HepG2 (cell line): ENCODE measurements at regions not wholly inside any gene's neighbourhood (a gene's known extent, or its start where the extent isn't known, plus 50 kb on each side); places are given as distances from the start of the nearest gene placed in this dataset.

Experiments
- BRF2 ChIP-seq: sonication (generic); formaldehyde crosslinking; IDR thresholded peaks from 2 replicates; pipeline ENCODE4 v1.8.1; 2022; ENCODE audit warnings: mild to moderate bottlenecking, missing genetic modification reagents
- CREB1 ChIP-seq, 2 experiments: fragments of 450-650 bp in 1 of 2; IDR thresholded peaks; 2 replicates each; pipeline ENCODE4 v1.6.1; 2016 to 2017; ENCODE audit warnings: control low read depth in 1 of 2, mild to moderate bottlenecking in 1 of 2, missing compliant biosample characterization in 1 of 2, missing genetic modification characterization in 1 of 2
- DMAP1 ChIP-seq: IDR thresholded peaks from 2 replicates; pipeline ENCODE4 v1.6.1; 2016
- HES4 ChIP-seq: sonication (generic); formaldehyde crosslinking; IDR thresholded peaks from 2 replicates; pipeline ENCODE4 v1.9.0; 2021; ENCODE audit warnings: mild to moderate bottlenecking, missing genetic modification reagents, borderline replicate concordance
- HMG20A ChIP-seq: IDR thresholded peaks from 2 replicates; pipeline ENCODE4 v1.6.1; 2016; ENCODE audit warnings: borderline replicate concordance
- HOXA9 ChIP-seq: sonication (generic); formaldehyde crosslinking; IDR thresholded peaks from 2 replicates; pipeline ENCODE4 v1.8.1; 2022; ENCODE audit warnings: missing genetic modification reagents, mild to moderate bottlenecking, moderate library complexity, borderline replicate concordance
- KMT2B ChIP-seq: IDR thresholded peaks from 2 replicates; pipeline ENCODE4 v1.6.1; 2016; ENCODE audit warnings: missing genetic modification reagents, missing compliant biosample characterization
- MAF1 ChIP-seq: sonication (generic); formaldehyde crosslinking; IDR thresholded peaks from 2 replicates; pipeline ENCODE4 v1.5.0; 2020; ENCODE audit warnings: missing genetic modification reagents, borderline replicate concordance
- MTERF4 ChIP-seq: sonication (generic); formaldehyde crosslinking; IDR thresholded peaks from 2 replicates; pipeline ENCODE4 v1.8.0; 2023; ENCODE audit warnings: mild to moderate bottlenecking, missing genetic modification reagents
- NFAT5 ChIP-seq: sonication (generic); formaldehyde crosslinking; IDR thresholded peaks from 2 replicates; pipeline ENCODE4 v1.4.0; 2020; ENCODE audit warnings: missing genetic modification reagents
- NKX3-1 ChIP-seq: sonication (generic); formaldehyde crosslinking; IDR thresholded peaks from 2 replicates; pipeline ENCODE4 v1.5.0; 2020; ENCODE audit warnings: missing genetic modification reagents
- ONECUT2 ChIP-seq: sonication (generic); formaldehyde crosslinking; IDR thresholded peaks from 2 replicates; pipeline ENCODE4 v1.4.0; 2020; ENCODE audit warnings: missing genetic modification reagents
- POLR2AphosphoS2 ChIP-seq: IDR thresholded peaks from 2 replicates; pipeline ENCODE4 v1.6.1; 2011; ENCODE audit warnings: low read depth, low read length, improper control_type of control experiment
- PTBP1 ChIP-seq: fragments of 200-400 bp; formaldehyde crosslinking; IDR thresholded peaks from 2 replicates; pipeline ENCODE4 v1.6.1; 2018; ENCODE audit warnings: low read length, low read depth; ENCODE audit not compliant: poor library complexity, severe bottlenecking
- SIX4 ChIP-seq: sonication (generic); formaldehyde crosslinking; IDR thresholded peaks from 2 replicates; pipeline ENCODE4 v1.4.0; 2020; ENCODE audit warnings: missing genetic modification reagents
- SNAPC4 ChIP-seq: sonication (generic); formaldehyde crosslinking; IDR thresholded peaks from 2 replicates; pipeline ENCODE4 v1.4.0; 2020; ENCODE audit warnings: mild to moderate bottlenecking, missing genetic modification reagents
- ZNF543 ChIP-seq: sonication (generic); formaldehyde crosslinking; IDR thresholded peaks from 2 replicates; pipeline ENCODE4 v1.4.0; 2020; ENCODE audit warnings: mild to moderate bottlenecking, missing genetic modification reagents
- ZNF703 ChIP-seq: sonication (generic); formaldehyde crosslinking; IDR thresholded peaks from 2 replicates; pipeline ENCODE4 v1.5.1; 2020; ENCODE audit warnings: missing genetic modification reagents, mild to moderate bottlenecking, moderate library complexity, borderline replicate concordance
- ZNF781 ChIP-seq: sonication (generic); formaldehyde crosslinking; IDR thresholded peaks from 2 replicates; pipeline ENCODE4 v1.5.1; 2020; ENCODE audit warnings: borderline replicate concordance, mild to moderate bottlenecking, missing genetic modification reagents; ENCODE audit errors: not compliant biosample characterization

GRCh38 chr13:50241479-50241878 lies 226.2 kb downstream of the KCNRG start (continued):
- TF ChIP-seq MTERF4 (CRISPR knock-in tag) (no peak), ZNF781 (no peak), HES4 (CRISPR knock-in tag) (no peak), PTBP1 (no peak), ONECUT2 (CRISPR knock-in tag) (0 out of 2 replicates have a peak, but pooled peaks have one; percentile 34), SIX4 (peak; percentile 63; the same call in 1 of the 2 replicates), SNAPC4 (CRISPR knock-in tag) (no peak), KMT2B (CRISPR knock-in tag) (peak; percentile 38; the same call in 1 of the 2 replicates), ZNF703 (CRISPR knock-in tag) (no peak), NFAT5 (no peak), DMAP1 (CRISPR knock-in tag) (no peak), HMG20A (CRISPR knock-in tag) (peak; percentile 55; the same call in 1 of the 2 replicates), BRF2 (CRISPR knock-in tag) (no peak), POLR2AphosphoS2 (no peak), ZNF543 (CRISPR knock-in tag) (no peak), CREB1 (IDR thresholded peaks at IDR 0.05) (no peak), CREB1 (CRISPR knock-in tag; IDR thresholded peaks at IDR 0.05) (peak; percentile 35), HOXA9 (CRISPR knock-in tag) (no peak), MAF1 (no peak), NKX3-1 (no peak)
